ENCODE measurements at regions not wholly inside any gene's neighbourhood (a gene's known extent, or its start where the extent isn't known, plus 50 kb on each side); places are given as distances from the start of the nearest gene placed in this dataset.

DNA sequence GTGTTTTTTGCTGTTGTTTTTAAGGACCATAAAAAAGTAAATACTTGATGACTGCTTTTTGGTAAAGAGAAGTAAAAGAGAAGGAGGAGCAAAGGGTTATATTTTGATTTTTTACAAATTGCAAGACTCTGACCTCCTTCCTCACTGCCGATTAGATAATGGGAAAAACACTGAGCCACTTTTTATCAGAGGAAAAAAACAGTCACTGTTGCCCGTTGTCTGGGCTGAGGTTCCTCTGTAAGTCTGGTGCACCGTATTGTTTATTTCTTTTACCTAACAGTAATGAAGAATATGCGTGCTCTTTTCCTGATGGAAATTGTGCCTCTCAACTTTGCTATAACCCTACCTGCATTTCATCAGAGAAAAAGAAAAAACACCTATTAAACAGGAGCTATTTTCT lies 178.7 kb upstream of the EMCN start:
- TF ChIP-seq, protein P1, sequence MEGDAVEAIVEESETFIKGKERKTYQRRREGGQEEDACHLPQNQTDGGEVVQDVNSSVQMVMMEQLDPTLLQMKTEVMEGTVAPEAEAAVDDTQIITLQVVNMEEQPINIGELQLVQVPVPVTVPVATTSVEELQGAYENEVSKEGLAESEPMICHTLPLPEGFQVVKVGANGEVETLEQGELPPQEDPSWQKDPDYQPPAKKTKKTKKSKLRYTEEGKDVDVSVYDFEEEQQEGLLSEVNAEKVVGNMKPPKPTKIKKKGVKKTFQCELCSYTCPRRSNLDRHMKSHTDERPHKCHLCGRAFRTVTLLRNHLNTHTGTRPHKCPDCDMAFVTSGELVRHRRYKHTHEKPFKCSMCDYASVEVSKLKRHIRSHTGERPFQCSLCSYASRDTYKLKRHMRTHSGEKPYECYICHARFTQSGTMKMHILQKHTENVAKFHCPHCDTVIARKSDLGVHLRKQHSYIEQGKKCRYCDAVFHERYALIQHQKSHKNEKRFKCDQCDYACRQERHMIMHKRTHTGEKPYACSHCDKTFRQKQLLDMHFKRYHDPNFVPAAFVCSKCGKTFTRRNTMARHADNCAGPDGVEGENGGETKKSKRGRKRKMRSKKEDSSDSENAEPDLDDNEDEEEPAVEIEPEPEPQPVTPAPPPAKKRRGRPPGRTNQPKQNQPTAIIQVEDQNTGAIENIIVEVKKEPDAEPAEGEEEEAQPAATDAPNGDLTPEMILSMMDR (IDR thresholded peaks at IDR 0.05), result no peak
- TF ChIP-seq ATF1 (CRISPR knock-in tag; IDR thresholded peaks at IDR 0.05) (no peak), NFE2L1 (CRISPR knock-in tag; IDR thresholded peaks at IDR 0.05) (no peak), SP1 (CRISPR knock-in tag; conservative IDR thresholded peaks at IDR 0.05) (no peak), ZNF232 (CRISPR knock-in tag; IDR thresholded peaks at IDR 0.05) (no peak), IRF2 (CRISPR knock-in tag; IDR thresholded peaks at IDR 0.05; ENCODE audit: borderline replicate concordance, low read depth) (no peak), NFYB (CRISPR knock-in tag; conservative IDR thresholded peaks at IDR 0.05; ENCODE audit: low read depth) (no peak), CREM (CRISPR knock-in tag; IDR thresholded peaks at IDR 0.05) (no peak), GABPB1 (CRISPR knock-in tag; IDR thresholded peaks at IDR 0.05) (no peak), NR2C2 (CRISPR knock-in tag; IDR thresholded peaks at IDR 0.05) (no peak), SMAD3 (CRISPR knock-in tag; IDR thresholded peaks at IDR 0.05; ENCODE audit: borderline replicate concordance) (no peak)
- TF ChIP-seq, protein P2, sequence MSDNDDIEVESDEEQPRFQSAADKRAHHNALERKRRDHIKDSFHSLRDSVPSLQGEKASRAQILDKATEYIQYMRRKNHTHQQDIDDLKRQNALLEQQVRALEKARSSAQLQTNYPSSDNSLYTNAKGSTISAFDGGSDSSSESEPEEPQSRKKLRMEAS (CRISPR knock-in tag; IDR thresholded peaks at IDR 0.05), result no peak
- TF ChIP-seq, protein P3, sequence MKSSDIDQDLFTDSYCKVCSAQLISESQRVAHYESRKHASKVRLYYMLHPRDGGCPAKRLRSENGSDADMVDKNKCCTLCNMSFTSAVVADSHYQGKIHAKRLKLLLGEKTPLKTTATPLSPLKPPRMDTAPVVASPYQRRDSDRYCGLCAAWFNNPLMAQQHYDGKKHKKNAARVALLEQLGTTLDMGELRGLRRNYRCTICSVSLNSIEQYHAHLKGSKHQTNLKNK (CRISPR knock-in tag; IDR thresholded peaks at IDR 0.05), result no peak
- TF ChIP-seq, protein P4, sequence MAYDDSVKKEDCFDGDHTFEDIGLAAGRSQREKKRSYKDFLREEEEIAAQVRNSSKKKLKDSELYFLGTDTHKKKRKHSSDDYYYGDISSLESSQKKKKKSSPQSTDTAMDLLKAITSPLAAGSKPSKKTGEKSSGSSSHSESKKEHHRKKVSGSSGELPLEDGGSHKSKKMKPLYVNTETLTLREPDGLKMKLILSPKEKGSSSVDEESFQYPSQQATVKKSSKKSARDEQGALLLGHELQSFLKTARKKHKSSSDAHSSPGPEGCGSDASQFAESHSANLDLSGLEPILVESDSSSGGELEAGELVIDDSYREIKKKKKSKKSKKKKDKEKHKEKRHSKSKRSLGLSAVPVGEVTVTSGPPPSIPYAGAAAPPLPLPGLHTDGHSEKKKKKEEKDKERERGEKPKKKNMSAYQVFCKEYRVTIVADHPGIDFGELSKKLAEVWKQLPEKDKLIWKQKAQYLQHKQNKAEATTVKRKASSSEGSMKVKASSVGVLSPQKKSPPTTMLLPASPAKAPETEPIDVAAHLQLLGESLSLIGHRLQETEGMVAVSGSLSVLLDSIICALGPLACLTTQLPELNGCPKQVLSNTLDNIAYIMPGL (CRISPR knock-in tag; IDR thresholded peaks at IDR 0.05), result no peak
